ENCODE measurements at regions not wholly inside any gene's neighbourhood (a gene's known extent, or its start where the extent isn't known, plus 50 kb on each side); places are given as distances from the start of the nearest gene placed in this dataset.
A peak's percentile ranks its signal among the peaks of the same experiment; 100 is the strongest.

GRCh38 chrX:118182681-118183080 is 66.1 kb upstream of the KLHL13 start:
- DNase-seq (ENCODE audit: low read depth in 1 of 2, low spot score in 1 of 2) = no peak
- Histone ChIP-seq H3K4me3 (replicated peaks; ENCODE audit: insufficient read depth, low read length) (no peak overlapping the region), H3K27ac (replicated peaks) (no peak overlapping the region), H3K27me3 (ENCODE audit: insufficient read depth, poor library complexity, severe bottlenecking) (no peaks in the 10 kb centered on the region)
- TF ChIP-seq GABPA (IDR thresholded peaks at IDR 0.05; ENCODE audit: low read depth) (no peak), SPI1 (IDR thresholded peaks at IDR 0.05; ENCODE audit: borderline replicate concordance, low read depth) (no peak), REST (IDR thresholded peaks at IDR 0.05; ENCODE audit: insufficient replicate concordance, low read depth) (no peak), POLR2AphosphoS5 (IDR thresholded peaks at IDR 0.05; ENCODE audit: low read depth) (no peak)
- TF ChIP-seq, protein P1, sequence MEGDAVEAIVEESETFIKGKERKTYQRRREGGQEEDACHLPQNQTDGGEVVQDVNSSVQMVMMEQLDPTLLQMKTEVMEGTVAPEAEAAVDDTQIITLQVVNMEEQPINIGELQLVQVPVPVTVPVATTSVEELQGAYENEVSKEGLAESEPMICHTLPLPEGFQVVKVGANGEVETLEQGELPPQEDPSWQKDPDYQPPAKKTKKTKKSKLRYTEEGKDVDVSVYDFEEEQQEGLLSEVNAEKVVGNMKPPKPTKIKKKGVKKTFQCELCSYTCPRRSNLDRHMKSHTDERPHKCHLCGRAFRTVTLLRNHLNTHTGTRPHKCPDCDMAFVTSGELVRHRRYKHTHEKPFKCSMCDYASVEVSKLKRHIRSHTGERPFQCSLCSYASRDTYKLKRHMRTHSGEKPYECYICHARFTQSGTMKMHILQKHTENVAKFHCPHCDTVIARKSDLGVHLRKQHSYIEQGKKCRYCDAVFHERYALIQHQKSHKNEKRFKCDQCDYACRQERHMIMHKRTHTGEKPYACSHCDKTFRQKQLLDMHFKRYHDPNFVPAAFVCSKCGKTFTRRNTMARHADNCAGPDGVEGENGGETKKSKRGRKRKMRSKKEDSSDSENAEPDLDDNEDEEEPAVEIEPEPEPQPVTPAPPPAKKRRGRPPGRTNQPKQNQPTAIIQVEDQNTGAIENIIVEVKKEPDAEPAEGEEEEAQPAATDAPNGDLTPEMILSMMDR (IDR thresholded peaks at IDR 0.05; ENCODE audit: insufficient read depth, low read length) = no peak

DNA sequence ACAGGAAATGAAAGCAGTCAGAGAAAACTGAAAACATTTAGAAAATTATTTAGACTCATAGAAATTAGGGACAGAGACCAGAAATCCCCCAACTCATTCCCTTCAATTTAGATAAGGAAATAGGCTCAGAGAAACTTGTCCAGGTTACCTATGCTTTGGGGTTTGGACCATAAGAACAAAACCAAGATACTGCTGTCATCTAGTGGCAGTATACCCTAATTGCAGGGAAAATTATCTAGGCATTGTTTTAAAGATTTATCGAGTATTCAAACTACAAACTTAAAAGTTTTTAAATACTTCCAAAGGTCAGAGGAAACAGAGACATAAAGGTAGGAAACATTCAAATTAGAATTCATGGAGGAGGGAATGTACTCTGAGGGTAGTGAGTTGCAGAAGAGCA is 67.0 kb upstream of the KLHL13 start:
- Histone ChIP-seq H3K27ac (replicated peaks) (no peak overlapping the region), H3K4me3 (replicated peaks; ENCODE audit: insufficient read depth, low read length) (no peak overlapping the region), H3K27me3 (ENCODE audit: insufficient read depth, poor library complexity, severe bottlenecking) (no peaks in the 10 kb centered on the region)
- no peak for DNase-seq (ENCODE audit: low read depth in 1 of 2, low spot score in 1 of 2)
- TF ChIP-seq GABPA (IDR thresholded peaks at IDR 0.05; ENCODE audit: low read depth) (no peak), POLR2AphosphoS5 (IDR thresholded peaks at IDR 0.05; ENCODE audit: low read depth) (no peak), REST (IDR thresholded peaks at IDR 0.05; ENCODE audit: insufficient replicate concordance, low read depth) (no peak), SPI1 (IDR thresholded peaks at IDR 0.05; ENCODE audit: borderline replicate concordance, low read depth) (no peak)
- TF ChIP-seq, protein P1 (IDR thresholded peaks at IDR 0.05; ENCODE audit: insufficient read depth, low read length) = peak; percentile 19

- H3K27me3 ChIP-seq (ENCODE audit: insufficient read depth, poor library complexity, severe bottlenecking) = no peaks in the 10 kb centered on the region
- H3K4me3 ChIP-seq (replicated peaks; ENCODE audit: insufficient read depth, low read length) = no peak overlapping the region
- TF ChIP-seq REST (IDR thresholded peaks at IDR 0.05; ENCODE audit: insufficient replicate concordance, low read depth) (no peak), GABPA (IDR thresholded peaks at IDR 0.05; ENCODE audit: low read depth) (no peak), SPI1 (IDR thresholded peaks at IDR 0.05; ENCODE audit: borderline replicate concordance, low read depth) (no peak), POLR2AphosphoS5 (IDR thresholded peaks at IDR 0.05; ENCODE audit: low read depth) (no peak)
- TF ChIP-seq, protein P1 (IDR thresholded peaks at IDR 0.05; ENCODE audit: insufficient read depth, low read length) = no peak
- no peak overlapping the region for H3K27ac ChIP-seq (replicated peaks)
- no peak for DNase-seq (ENCODE audit: low read depth in 1 of 2, low spot score in 1 of 2)
Observed at GRCh38 chrX:118187100-118187499, 70.5 kb upstream of the KLHL13 start.
